OCI-LY3 (cell line): ENCODE measurements at regions not wholly inside any gene's neighbourhood (a gene's known extent, or its start where the extent isn't known, plus 50 kb on each side); places are given as distances from the start of the nearest gene placed in this dataset.

Experiments
- EZH2phosphoT487 ChIP-seq: fragments of 200-600 bp; shearing (Covaris generic); IDR thresholded peaks from 2 replicates; pipeline ENCODE4 v1.6.1; 2018; ENCODE audit warnings: antibody characterized with exemption, mixed run types, low read depth
- TF ChIP-seq, protein P1 (sequence below): fragments of 200-600, 300-600 bp; sonication (generic); IDR thresholded peaks from 2 replicates; pipeline ENCODE4 v1.5.1; 2014; ENCODE audit warnings: antibody characterized with exemption, low read length, low read depth

DNA sequence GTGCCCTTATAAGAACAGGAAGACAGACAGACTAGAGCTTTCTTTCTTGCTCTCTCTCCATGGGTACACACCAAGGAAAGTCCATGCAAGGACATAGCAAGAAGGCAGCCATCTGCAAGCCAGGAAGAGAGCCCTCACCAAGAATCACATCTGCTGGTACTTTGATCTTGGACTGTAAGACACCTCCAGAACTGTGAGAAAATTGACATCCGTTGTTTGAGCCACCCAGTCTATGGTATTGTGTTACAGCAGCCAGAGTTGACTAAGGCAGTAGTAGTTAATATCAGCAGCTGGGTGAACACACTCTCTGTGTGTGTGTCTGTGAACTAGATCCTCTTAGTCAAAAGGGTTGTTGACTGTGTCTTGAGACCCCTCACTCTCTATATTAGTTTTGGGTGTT, 53.8 kb upstream of the PPP2R5A start:
- TF ChIP-seq, protein P1, sequence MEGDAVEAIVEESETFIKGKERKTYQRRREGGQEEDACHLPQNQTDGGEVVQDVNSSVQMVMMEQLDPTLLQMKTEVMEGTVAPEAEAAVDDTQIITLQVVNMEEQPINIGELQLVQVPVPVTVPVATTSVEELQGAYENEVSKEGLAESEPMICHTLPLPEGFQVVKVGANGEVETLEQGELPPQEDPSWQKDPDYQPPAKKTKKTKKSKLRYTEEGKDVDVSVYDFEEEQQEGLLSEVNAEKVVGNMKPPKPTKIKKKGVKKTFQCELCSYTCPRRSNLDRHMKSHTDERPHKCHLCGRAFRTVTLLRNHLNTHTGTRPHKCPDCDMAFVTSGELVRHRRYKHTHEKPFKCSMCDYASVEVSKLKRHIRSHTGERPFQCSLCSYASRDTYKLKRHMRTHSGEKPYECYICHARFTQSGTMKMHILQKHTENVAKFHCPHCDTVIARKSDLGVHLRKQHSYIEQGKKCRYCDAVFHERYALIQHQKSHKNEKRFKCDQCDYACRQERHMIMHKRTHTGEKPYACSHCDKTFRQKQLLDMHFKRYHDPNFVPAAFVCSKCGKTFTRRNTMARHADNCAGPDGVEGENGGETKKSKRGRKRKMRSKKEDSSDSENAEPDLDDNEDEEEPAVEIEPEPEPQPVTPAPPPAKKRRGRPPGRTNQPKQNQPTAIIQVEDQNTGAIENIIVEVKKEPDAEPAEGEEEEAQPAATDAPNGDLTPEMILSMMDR = no peak
- TF ChIP-seq EZH2phosphoT487 = no peak
